ENCODE measurements at regions not wholly inside any gene's neighbourhood (a gene's known extent, or its start where the extent isn't known, plus 50 kb on each side); places are given as distances from the start of the nearest gene placed in this dataset.
"Not testable (repeated sequence)": the region's sequence is repeated elsewhere in the genome, so short reads cannot be mapped to it uniquely, and the experiment has no call there.

- not testable (repeated sequence) for DNase-seq
These were observed 242.6 kb downstream of the FOXD4L6 start for GRCh38 chr9:40885858-40886257.

DNA sequence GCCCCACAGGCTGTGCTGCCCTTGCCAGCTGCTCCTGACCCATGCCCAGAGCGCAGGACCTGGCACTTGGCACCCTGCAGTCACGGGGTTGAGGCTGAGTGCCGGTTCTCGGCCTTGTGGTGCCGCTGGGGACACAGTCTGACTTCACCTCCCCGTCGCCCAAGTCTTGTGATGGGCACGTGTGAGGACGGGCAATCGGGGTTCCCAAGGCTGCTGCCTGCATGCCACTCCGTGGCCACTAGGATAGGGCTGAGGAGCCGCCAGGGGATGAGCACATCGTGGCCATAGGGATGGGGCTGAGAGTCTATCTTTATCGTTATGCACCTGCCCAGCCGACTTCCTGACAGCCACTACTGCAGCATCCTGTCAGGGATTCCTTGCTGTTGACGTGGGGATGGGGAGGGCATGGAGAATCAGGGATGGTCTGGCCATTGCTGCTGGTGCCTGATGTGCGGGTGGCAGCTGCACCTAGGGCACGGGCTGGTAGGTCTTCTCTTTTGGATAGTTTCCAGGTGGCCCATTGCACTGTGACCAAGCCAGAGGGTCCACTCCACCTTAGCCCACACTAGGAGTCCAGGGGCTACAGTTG, 243.5 kb downstream of the FOXD4L6 start:
- not testable (repeated sequence) for DNase-seq

DNA sequence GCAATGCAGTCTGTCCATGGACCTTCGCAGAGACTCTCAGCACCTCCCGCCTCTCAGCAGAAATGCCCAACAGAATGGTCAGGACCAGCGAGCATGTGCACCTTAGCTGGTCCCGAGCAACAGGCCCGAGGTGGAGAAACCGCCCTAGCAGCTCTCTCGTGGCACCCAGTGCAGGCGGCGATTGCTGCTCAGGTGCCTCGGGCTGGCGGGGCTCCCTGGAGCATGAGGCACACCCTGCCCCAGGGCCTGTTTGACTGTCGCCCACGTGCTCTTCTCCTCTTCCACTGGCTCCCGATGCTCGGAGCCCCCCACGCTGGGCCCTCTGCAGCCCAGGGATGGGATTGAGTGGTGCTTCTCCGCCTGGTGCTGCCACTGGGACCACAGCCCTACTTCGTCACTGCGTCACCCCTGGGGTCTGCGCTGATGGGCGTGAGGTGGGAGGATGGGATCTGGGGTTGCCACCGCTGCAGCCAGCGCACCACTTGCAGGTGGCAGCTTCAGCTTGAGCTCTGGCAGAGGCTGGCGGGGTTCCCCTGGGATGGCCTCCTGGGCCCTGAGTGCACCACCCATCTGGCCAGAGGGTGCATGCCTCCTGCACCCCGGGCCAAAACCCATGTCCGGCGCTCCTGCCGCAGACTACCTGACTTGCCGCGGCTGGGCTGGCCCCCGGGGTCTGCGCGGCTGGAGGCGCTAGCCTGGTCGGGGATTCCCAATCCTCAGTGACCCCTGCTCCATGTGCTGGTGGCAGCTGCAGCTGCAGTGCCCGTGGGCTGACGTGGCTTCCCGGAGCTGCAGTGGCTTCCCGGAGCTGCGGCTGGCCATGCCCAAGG, 244.2 kb downstream of the FOXD4L6 start:
- DNase-seq: no peak

- not testable (repeated sequence) for DNase-seq
These were observed 244.9 kb downstream of the FOXD4L6 start for GRCh38 chr9:40883423-40884071.

DNA sequence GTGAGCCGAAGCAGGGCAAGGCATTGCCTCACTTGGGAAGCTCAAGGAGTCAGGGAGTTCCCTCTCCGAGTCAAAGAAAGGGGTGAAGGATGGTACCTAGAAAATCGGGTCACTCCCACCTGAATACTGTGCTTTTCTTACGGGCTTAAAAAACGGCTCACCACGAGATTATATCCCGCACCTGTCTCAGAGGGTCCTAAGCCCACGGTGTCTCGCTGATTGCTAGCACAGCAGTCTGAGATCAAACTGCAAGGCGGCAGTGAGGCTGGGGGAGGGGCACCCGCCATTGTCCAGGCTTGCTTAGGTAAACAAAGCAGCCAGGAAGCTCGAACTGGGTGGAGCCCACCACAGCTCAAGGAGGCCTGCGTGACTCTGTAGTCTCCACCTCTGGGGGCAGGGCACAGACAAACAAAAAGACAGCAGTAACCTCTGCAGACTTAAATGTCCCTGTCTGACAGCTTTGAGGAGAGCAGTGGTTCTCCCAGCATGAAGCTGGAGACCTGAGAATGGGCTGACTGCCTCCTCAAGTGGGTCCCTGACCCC, 254.7 kb downstream of the FOXD4L6 start:
- DNase-seq: not testable (repeated sequence)

DNA sequence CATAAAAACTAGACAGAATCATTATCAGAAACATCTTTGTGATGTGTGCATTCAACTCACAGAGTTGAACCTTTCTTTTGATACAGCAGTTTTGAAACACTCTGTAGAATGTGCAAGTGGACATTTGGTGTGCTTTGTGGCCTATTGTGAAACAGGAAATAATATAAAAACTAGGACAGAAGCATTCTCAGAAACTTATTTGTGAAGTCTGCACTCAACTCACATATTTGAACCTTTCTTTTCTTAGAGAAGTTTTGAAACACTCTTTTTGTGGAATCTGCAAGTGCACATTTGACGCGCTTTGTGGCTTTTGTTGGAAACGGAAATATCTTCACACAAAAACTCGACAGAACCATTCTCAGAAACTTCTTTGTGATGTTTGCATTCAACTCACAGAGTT, 260.0 kb downstream of the FOXD4L6 start:
- not testable (repeated sequence) for DNase-seq
